ENCODE measurements at regions not wholly inside any gene's neighbourhood (a gene's known extent, or its start where the extent isn't known, plus 50 kb on each side); places are given as distances from the start of the nearest gene placed in this dataset.

DNA sequence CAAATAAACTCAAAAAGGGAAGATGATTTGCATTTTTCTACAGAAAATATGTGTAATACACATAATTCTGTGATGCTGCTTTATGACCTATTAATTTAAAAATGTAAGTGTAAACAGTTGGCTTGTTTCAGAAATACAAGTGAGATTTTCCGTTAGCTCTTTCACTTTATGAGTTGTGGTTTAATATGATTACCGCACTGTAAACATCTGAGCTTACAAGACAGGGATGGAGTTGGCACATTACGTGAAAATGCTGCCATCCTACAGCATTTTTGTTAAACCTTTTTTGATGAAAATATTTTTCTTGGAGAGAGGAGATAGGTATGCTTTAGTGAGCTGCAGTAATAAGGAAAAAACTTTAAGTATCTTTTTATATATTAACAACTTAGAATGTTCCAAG, 426.8 kb upstream of the ADAMTS5 start:
- Histone ChIP-seq H3K9ac (ENCODE audit: insufficient read depth in 1 of 2, low read length in 2 of 2) (no peak overlapping the region), H3K27ac (ENCODE audit: low read depth in 1 of 2, low read length in 1 of 2) (no peak overlapping the region), H3K4me1 (ENCODE audit: control insufficient read depth in 5 of 5, insufficient read depth in 5 of 5, low read length in 5 of 5) (peaks cover 0 to 10% (median 0%) of the 10 kb centered on the region in 5 donors), H3K9me3 (ENCODE audit: control insufficient read depth in 4 of 4, insufficient read depth in 3 of 4, low read length in 3 of 4) (no peaks in the 10 kb centered on the region), H3K27me3 (ENCODE audit: control insufficient read depth in 3 of 3, insufficient read depth in 3 of 3, low read length in 2 of 3) (no peaks in the 10 kb centered on the region), H3K4me3 (no peak overlapping the region), H3K36me3 (ENCODE audit: control insufficient read depth in 4 of 4, insufficient read depth in 4 of 4, low read length in 4 of 4) (no peaks in the 10 kb centered on the region)
- 78 to 81% methylated on average over 3 of the region's 3 CpGs for WGBS, 2 donors
- ATAC-seq (ENCODE audit: insufficient read depth, low FRiP score): no peak
- peak in 1 of 3 donors; percentile 34 for DNase-seq
- TF ChIP-seq, protein P1, sequence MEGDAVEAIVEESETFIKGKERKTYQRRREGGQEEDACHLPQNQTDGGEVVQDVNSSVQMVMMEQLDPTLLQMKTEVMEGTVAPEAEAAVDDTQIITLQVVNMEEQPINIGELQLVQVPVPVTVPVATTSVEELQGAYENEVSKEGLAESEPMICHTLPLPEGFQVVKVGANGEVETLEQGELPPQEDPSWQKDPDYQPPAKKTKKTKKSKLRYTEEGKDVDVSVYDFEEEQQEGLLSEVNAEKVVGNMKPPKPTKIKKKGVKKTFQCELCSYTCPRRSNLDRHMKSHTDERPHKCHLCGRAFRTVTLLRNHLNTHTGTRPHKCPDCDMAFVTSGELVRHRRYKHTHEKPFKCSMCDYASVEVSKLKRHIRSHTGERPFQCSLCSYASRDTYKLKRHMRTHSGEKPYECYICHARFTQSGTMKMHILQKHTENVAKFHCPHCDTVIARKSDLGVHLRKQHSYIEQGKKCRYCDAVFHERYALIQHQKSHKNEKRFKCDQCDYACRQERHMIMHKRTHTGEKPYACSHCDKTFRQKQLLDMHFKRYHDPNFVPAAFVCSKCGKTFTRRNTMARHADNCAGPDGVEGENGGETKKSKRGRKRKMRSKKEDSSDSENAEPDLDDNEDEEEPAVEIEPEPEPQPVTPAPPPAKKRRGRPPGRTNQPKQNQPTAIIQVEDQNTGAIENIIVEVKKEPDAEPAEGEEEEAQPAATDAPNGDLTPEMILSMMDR (IDR thresholded peaks at IDR 0.05; ENCODE audit: control extremely low read depth, extremely low read depth): no peak

DNA sequence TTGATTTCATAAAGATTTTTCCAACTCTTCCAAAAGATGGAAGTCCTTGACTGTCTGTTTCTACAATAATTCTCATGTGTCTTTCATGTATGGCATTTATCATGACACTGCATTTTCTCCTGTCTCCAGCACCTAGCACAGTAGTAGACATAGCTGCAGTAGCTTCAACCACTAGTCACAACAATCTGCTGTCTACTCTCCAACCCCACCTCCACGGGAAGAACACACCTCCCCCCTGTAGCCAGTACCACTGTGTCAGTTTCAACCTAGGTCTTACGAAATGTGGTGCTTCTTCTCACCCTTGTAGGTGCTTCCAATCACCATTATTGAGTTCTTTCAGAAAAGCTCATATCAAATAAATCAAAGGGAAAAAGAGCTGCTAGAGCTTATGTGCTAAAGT, 425.1 kb upstream of the ADAMTS5 start:
- H3K27me3 ChIP-seq (ENCODE audit: control insufficient read depth in 3 of 3, insufficient read depth in 3 of 3, low read length in 2 of 3): no peaks in the 10 kb centered on the region
- no peak overlapping the region for H3K4me3 ChIP-seq
- H3K36me3 ChIP-seq (ENCODE audit: control insufficient read depth in 4 of 4, insufficient read depth in 4 of 4, low read length in 4 of 4): no peaks in the 10 kb centered on the region
- ATAC-seq (ENCODE audit: insufficient read depth, low FRiP score) (no peak), DNase-seq (no peak)
- no peak overlapping the region for H3K9ac ChIP-seq (ENCODE audit: insufficient read depth in 1 of 2, low read length in 2 of 2)
- H3K27ac ChIP-seq (ENCODE audit: low read depth in 1 of 2, low read length in 1 of 2): no peak overlapping the region
- H3K9me3 ChIP-seq (ENCODE audit: control insufficient read depth in 4 of 4, insufficient read depth in 3 of 4, low read length in 3 of 4): no peaks in the 10 kb centered on the region
- TF ChIP-seq, protein P1 (IDR thresholded peaks at IDR 0.05; ENCODE audit: control extremely low read depth, extremely low read depth): no peak
- WGBS, 2 donors: 73 to 80% methylated on average over 2 of the region's 2 CpGs
- peaks cover 0 to 8% (median 0%) of the 10 kb centered on the region in 5 donors for H3K4me1 ChIP-seq (ENCODE audit: control insufficient read depth in 5 of 5, insufficient read depth in 5 of 5, low read length in 5 of 5)

- Histone ChIP-seq H3K9me3 (ENCODE audit: control insufficient read depth in 4 of 4, insufficient read depth in 3 of 4, low read length in 3 of 4) (peaks cover 0 to 3% (median 0%) of the 10 kb centered on the region in 4 donors), H3K36me3 (ENCODE audit: control insufficient read depth in 4 of 4, insufficient read depth in 4 of 4, low read length in 4 of 4) (no peaks in the 10 kb centered on the region), H3K4me1 (ENCODE audit: control insufficient read depth in 5 of 5, insufficient read depth in 5 of 5, low read length in 5 of 5) (peaks cover 0 to 8% (median 0%) of the 10 kb centered on the region in 5 donors), H3K27ac (ENCODE audit: low read depth in 1 of 2, low read length in 1 of 2) (no peak overlapping the region), H3K9ac (ENCODE audit: insufficient read depth in 1 of 2, low read length in 2 of 2) (no peak overlapping the region), H3K4me3 (no peak overlapping the region), H3K27me3 (ENCODE audit: control insufficient read depth in 3 of 3, insufficient read depth in 3 of 3, low read length in 2 of 3) (no peaks in the 10 kb centered on the region)
- TF ChIP-seq, protein P1 (IDR thresholded peaks at IDR 0.05; ENCODE audit: control extremely low read depth, extremely low read depth): no peak
- no peak for ATAC-seq (ENCODE audit: insufficient read depth, low FRiP score)
- DNase-seq: no peak
- WGBS, 2 donors: 80 to 82% methylated on average over 2 of the region's 2 CpGs
Measured at GRCh38 chr21:27390384-27390783, 423.5 kb upstream of the ADAMTS5 start.

- TF ChIP-seq, protein P1 (IDR thresholded peaks at IDR 0.05; ENCODE audit: control extremely low read depth, extremely low read depth): no peak
Measured at GRCh38 chr21:27388825-27389224, 421.9 kb upstream of the ADAMTS5 start.

More at GRCh38 chr21:27388825-27389224, 421.9 kb upstream of the ADAMTS5 start:
- Histone ChIP-seq H3K9me3 (ENCODE audit: control insufficient read depth in 4 of 4, insufficient read depth in 3 of 4, low read length in 3 of 4) (peaks cover 0 to 3% (median 1%) of the 10 kb centered on the region in 4 donors), H3K27me3 (ENCODE audit: control insufficient read depth in 3 of 3, insufficient read depth in 3 of 3, low read length in 2 of 3) (no peaks in the 10 kb centered on the region), H3K36me3 (ENCODE audit: control insufficient read depth in 4 of 4, insufficient read depth in 4 of 4, low read length in 4 of 4) (no peaks in the 10 kb centered on the region), H3K4me3 (no peak overlapping the region), H3K4me1 (ENCODE audit: control insufficient read depth in 5 of 5, insufficient read depth in 5 of 5, low read length in 5 of 5) (peaks cover 0 to 3% (median 0%) of the 10 kb centered on the region in 5 donors), H3K9ac (ENCODE audit: insufficient read depth in 1 of 2, low read length in 2 of 2) (no peak overlapping the region), H3K27ac (ENCODE audit: low read depth in 1 of 2, low read length in 1 of 2) (no peak overlapping the region)
- DNase-seq: no peak
- no peak for ATAC-seq (ENCODE audit: insufficient read depth, low FRiP score)
- WGBS, 2 donors: 66 to 68% methylated on average over 2 of the region's 2 CpGs

Data from lung (tissue), 11 donors.